Liver (tissue), 8 donors: ENCODE measurements at regions not wholly inside any gene's neighbourhood (a gene's known extent, or its start where the extent isn't known, plus 50 kb on each side); places are given as distances from the start of the nearest gene placed in this dataset.

Source experiments
- DNase-seq: peaks from one replicate; pipeline ENCODE4 v3.0.0-alpha.2; 2017; ENCODE audit warnings: low spot score
- H3K27ac ChIP-seq, 2 donors: one replicate each; pipeline ENCODE4 v1.7.0; 2013; ENCODE audit warnings: inconsistent platforms in 2 of 2, low read length in 2 of 2, control low read depth in 1 of 2, low read depth in 1 of 2, mild to moderate bottlenecking in 1 of 2
- H3K27me3 ChIP-seq, 4 donors: one replicate each; pipeline versions ENCODE4 v1.6.1 to v1.7.0; 2013; ENCODE audit warnings: low read length in 3 of 4, inconsistent platforms in 1 of 4, mild to moderate bottlenecking in 1 of 4, moderate library complexity in 1 of 4; ENCODE audit not compliant: control insufficient read depth in 4 of 4, insufficient read depth in 4 of 4
- H3K36me3 ChIP-seq, 4 donors: one replicate each; pipeline versions ENCODE4 v1.6.1 to v1.7.0; 2013; ENCODE audit warnings: low read length in 3 of 4, mild to moderate bottlenecking in 3 of 4, low read depth in 1 of 4, moderate library complexity in 1 of 4; ENCODE audit not compliant: control insufficient read depth in 4 of 4, insufficient read depth in 3 of 4
- H3K4me1 ChIP-seq, 4 donors: one replicate each; pipeline versions ENCODE4 v1.6.1 to v1.7.0; 2013; ENCODE audit warnings: low read length in 3 of 4, mild to moderate bottlenecking in 3 of 4, moderate library complexity in 1 of 4; ENCODE audit not compliant: control insufficient read depth in 4 of 4, insufficient read depth in 4 of 4
- H3K4me3 ChIP-seq, 3 donors: one replicate each; pipeline versions ENCODE4 v1.6.1 to v1.7.0; 2013; ENCODE audit warnings: low read length in 3 of 3, control low read depth in 1 of 3, low read depth in 1 of 3, mild to moderate bottlenecking in 1 of 3
- H3K9ac ChIP-seq, 2 donors: one replicate each; pipeline ENCODE4 v1.7.0; 2013; ENCODE audit warnings: low read length in 2 of 2, mild to moderate bottlenecking in 2 of 2, moderate library complexity in 2 of 2, control low read depth in 1 of 2, low read depth in 1 of 2
- H3K9me3 ChIP-seq, 4 donors: one replicate each; pipeline versions ENCODE4 v1.6.1 to v1.7.0; 2013; ENCODE audit warnings: low read length in 3 of 4; ENCODE audit not compliant: control insufficient read depth in 4 of 4
- ATF3 ChIP-seq: IDR thresholded peaks from 2 replicates; pipeline ENCODE4 v1.6.1; 2016; ENCODE audit warnings: antibody characterized with exemption
- CTCF ChIP-seq: fragments of 150-350 bp; IDR thresholded peaks from 2 replicates; pipeline ENCODE4 v1.5.1; 2017; ENCODE audit warnings: improper control_type of control experiment, low read depth, low read length; ENCODE audit not compliant: missing input control
- EGR1 ChIP-seq, 2 donors: IDR thresholded peaks; 2 replicates each; pipeline ENCODE4 v1.6.1; 2016 to 2018; ENCODE audit warnings: antibody characterized with exemption in 2 of 2, low read depth in 2 of 2
- FOXA2 ChIP-seq: IDR thresholded peaks from 2 replicates; pipeline ENCODE4 v1.6.1; 2016; ENCODE audit warnings: antibody characterized with exemption
- GABPA ChIP-seq, 2 donors: IDR thresholded peaks in 1 of 2; conservative IDR thresholded peaks in 1 of 2; 2 replicates each; pipeline ENCODE4 v1.6.1; 2016; ENCODE audit warnings: antibody characterized with exemption in 2 of 2, mild to moderate bottlenecking in 1 of 2, moderate library complexity in 1 of 2
- HNF4G ChIP-seq: IDR thresholded peaks from 2 replicates; pipeline ENCODE4 v1.6.1; 2016; ENCODE audit warnings: antibody characterized with exemption
- JUND ChIP-seq, 2 donors: IDR thresholded peaks; 2 replicates each; pipeline ENCODE4 v1.6.1; 2016; ENCODE audit warnings: antibody characterized with exemption in 2 of 2
- MAX ChIP-seq: IDR thresholded peaks from 2 replicates; pipeline ENCODE4 v1.6.1; 2016; ENCODE audit warnings: antibody characterized with exemption
- REST ChIP-seq: IDR thresholded peaks from 2 replicates; pipeline ENCODE4 v1.6.1; 2016; ENCODE audit warnings: antibody characterized with exemption, mild to moderate bottlenecking
- TAF1 ChIP-seq: conservative IDR thresholded peaks from 2 replicates; pipeline ENCODE4 v1.6.1; 2016; ENCODE audit warnings: antibody characterized with exemption, mild to moderate bottlenecking
- YY1 ChIP-seq: IDR thresholded peaks from 2 replicates; pipeline ENCODE4 v1.6.1; 2016; ENCODE audit warnings: antibody characterized with exemption, mild to moderate bottlenecking
- WGBS: extraction: QIAGEN DNeasy Blood & Tissue Kit; methylation state at CpG from one replicate; pipeline ENCODE4 v1.1.7; 2013; 5-methylcytosine and 5-hydroxymethylcytosine counted together
- donor health status: healthy.
- donor health status: healthy.
- donor health status: healthy.
- donor health status: healthy.
- donor health status: healthy.

GRCh38 chr3:152893647-152894046, 58.7 kb downstream of the P2RY1 start (continued):
- TF ChIP-seq HNF4G, result no peak
- no peak for TF ChIP-seq CTCF
- no peak for TF ChIP-seq TAF1
- TF ChIP-seq FOXA2, result no peak
- no peak for TF ChIP-seq GABPA (IDR thresholded peaks at IDR 0.05 in 1 of 2, conservative IDR thresholded peaks at IDR 0.05 in 1 of 2)
- no peak for TF ChIP-seq JUND (IDR thresholded peaks at IDR 0.05)
- TF ChIP-seq MAX, result no peak
- TF ChIP-seq EGR1 (IDR thresholded peaks at IDR 0.05; ENCODE audit: low read depth in 2 of 2), result no peak
- TF ChIP-seq YY1, result no peak

- DNase-seq, result no peak
Measured at GRCh38 chr3:152899306-152899705, 64.4 kb downstream of the P2RY1 start.

More at GRCh38 chr3:152899306-152899705, 64.4 kb downstream of the P2RY1 start:
- TF ChIP-seq REST (no peak), ATF3 (no peak)
- no peak overlapping the region for H3K4me3 ChIP-seq
- no peaks in the 10 kb centered on the region for H3K4me1 ChIP-seq
- no peak overlapping the region for H3K9ac ChIP-seq
- H3K9me3 ChIP-seq, result no peaks in the 10 kb centered on the region
- H3K36me3 ChIP-seq, result no peaks in the 10 kb centered on the region
- H3K27me3 ChIP-seq, result no peaks in the 10 kb centered on the region
- 69% methylated on average over 2 of the region's 2 CpGs for WGBS
- no peak overlapping the region for H3K27ac ChIP-seq
